RWPE2 (cell line): ENCODE measurements at regions not wholly inside any gene's neighbourhood (a gene's known extent, or its start where the extent isn't known, plus 50 kb on each side); places are given as distances from the start of the nearest gene placed in this dataset.

Experiments
- ATAC-seq: fragments of 200-7000 bp; cut with Tn5 transposase; 3 replicates; pipeline ENCODE4 v1.9.1; 2021; ENCODE audit warnings: low read depth
- DNase-seq: peaks from one replicate; pipeline ENCODE4 v3.0.0-alpha.2; 2020; ENCODE audit warnings: low spot score
- H3K27ac ChIP-seq: fragments of 450-650 bp; 2 replicates; pipeline ENCODE4 v1.5.1; 2017; ENCODE audit warnings: mild to moderate bottlenecking; ENCODE audit not compliant: poor library complexity, severe bottlenecking
- H3K27me3 ChIP-seq: fragments of 250-450 bp; sonication (Bioruptor Pico); 2 replicates; pipeline ENCODE4 v1.5.1; 2021; ENCODE audit warnings: mild to moderate bottlenecking, moderate library complexity; ENCODE audit not compliant: insufficient read depth, poor library complexity, severe bottlenecking
- H3K36me3 ChIP-seq: fragments of 250-450 bp; sonication (Bioruptor Pico); 2 replicates; pipeline ENCODE4 v1.5.1; 2020; ENCODE audit warnings: low read depth, mild to moderate bottlenecking, moderate library complexity
- H3K4me1 ChIP-seq: fragments of 250-450 bp; sonication (Bioruptor Pico); 2 replicates; pipeline ENCODE4 v1.5.1; 2021; ENCODE audit warnings: mild to moderate bottlenecking, moderate library complexity; ENCODE audit not compliant: insufficient read depth, poor library complexity, severe bottlenecking
- H3K4me3 ChIP-seq: fragments of 250-450 bp; sonication (Bioruptor Pico); 2 replicates; pipeline ENCODE4 v1.5.1; 2021; ENCODE audit warnings: mild to moderate bottlenecking, moderate library complexity; ENCODE audit not compliant: severe bottlenecking
- H3K9me3 ChIP-seq: fragments of 250-450 bp; sonication (Bioruptor Pico); 2 replicates; pipeline ENCODE4 v1.5.1; 2021; ENCODE audit warnings: mild to moderate bottlenecking, moderate library complexity; ENCODE audit not compliant: severe bottlenecking
- TF ChIP-seq, protein P1 (sequence below): fragments of 450-650 bp; IDR thresholded peaks from one replicate; pipeline ENCODE4 v1.5.1; 2017; ENCODE audit warnings: mild to moderate bottlenecking, moderate library complexity; ENCODE audit not compliant: poor library complexity, severe bottlenecking

DNA sequence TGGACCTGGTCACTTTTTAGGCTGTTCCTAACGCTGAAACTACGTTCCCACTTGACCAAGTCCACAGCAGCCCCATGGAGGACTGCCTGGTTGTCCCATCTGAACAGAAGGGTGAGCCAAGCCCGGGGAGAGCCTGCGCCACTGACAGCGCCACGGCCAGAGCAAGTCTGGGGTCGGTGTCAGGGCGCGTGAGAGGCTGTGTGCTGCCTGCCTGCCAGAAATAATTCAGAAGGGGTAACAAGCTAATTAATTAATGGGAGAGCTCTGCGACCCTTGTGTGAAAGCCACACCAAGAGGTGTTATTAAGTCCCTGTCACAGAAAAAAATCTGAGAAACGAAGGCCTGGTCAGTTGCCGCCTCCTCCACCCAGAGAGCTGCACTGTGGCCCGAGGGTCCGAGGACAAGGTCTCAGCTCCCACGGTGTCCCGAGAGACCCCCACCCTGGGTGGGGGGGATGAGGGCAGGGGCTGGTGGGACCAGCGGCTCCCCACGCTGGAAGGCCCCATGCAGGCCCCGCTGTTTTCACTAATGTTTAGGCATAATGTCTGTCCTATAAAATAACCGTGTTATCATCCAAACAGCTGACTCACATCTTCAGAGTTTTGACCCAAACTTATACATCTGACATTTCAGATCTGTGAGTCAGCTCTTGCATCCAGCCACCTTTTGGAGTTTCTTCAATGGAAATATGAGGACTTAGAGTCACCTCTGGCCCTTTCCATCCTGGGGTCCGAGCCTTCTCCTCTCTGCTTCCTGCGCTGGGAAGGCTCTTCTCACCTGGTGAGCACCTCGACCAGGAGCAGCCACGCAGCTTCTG, 58.5 kb downstream of the DLL1 start:
- DNase-seq (peak; percentile 27), ATAC-seq (peak; percentile 78)
- H3K27ac ChIP-seq, result peak overlapping the region; percentile 8
- TF ChIP-seq, protein P1, sequence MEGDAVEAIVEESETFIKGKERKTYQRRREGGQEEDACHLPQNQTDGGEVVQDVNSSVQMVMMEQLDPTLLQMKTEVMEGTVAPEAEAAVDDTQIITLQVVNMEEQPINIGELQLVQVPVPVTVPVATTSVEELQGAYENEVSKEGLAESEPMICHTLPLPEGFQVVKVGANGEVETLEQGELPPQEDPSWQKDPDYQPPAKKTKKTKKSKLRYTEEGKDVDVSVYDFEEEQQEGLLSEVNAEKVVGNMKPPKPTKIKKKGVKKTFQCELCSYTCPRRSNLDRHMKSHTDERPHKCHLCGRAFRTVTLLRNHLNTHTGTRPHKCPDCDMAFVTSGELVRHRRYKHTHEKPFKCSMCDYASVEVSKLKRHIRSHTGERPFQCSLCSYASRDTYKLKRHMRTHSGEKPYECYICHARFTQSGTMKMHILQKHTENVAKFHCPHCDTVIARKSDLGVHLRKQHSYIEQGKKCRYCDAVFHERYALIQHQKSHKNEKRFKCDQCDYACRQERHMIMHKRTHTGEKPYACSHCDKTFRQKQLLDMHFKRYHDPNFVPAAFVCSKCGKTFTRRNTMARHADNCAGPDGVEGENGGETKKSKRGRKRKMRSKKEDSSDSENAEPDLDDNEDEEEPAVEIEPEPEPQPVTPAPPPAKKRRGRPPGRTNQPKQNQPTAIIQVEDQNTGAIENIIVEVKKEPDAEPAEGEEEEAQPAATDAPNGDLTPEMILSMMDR, result no peak
- peaks cover 22% of the 10 kb centered on the region for H3K4me1 ChIP-seq
- no peak overlapping the region for H3K4me3 ChIP-seq
- H3K27me3 ChIP-seq, result no peaks in the 10 kb centered on the region
- no peaks in the 10 kb centered on the region for H3K9me3 ChIP-seq
- H3K36me3 ChIP-seq, result no peaks in the 10 kb centered on the region

DNA sequence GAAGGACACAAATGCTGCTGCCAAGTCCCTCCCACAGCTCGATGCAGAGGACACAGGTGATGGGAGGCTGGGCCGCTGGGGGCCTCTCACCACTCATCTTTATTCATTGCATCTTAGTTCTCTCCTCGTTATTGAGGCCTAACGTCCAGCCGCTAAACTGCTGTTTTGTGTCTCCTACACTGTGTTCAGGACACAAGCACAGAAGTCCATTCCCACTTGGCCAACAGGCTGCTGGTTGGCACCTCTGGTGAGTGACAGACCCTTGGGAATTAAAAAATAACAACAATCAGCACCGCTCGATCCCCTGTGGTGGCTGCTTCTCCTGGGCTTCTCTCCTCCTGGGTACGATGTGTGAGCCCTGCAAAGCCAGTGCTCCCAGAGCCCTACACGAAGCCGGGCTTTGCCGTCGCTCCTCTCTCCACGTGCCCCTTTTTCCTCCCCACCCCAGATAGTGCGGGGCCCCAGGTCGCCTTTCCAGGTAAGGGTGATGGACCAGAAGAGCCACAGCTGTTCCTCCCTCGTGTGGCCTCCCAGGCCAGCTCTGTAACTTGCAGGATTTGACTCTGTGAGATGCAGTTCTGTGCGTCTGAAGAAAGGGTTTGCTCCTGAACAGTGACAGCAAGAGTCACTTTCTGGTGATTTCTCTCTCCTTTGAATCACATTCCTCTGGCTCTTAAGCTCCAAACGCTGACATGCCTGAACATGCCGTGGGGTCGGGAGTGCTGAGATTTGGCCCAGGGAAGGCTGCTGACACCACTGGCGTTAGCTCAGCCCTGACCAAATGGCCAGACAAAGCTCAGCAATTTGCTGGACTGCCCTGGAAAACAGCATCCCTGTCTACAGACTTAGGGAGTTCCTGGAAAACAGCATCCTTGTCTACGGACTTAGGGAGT, 59.3 kb downstream of the DLL1 start:
- H3K4me1 ChIP-seq, result peaks cover 26% of the 10 kb centered on the region
- peak; percentile 43 for DNase-seq
- peak; percentile 44 for ATAC-seq
- peak overlapping the region; percentile 8 for H3K27ac ChIP-seq
- TF ChIP-seq, protein P1, result no peak
- no peaks in the 10 kb centered on the region for H3K27me3 ChIP-seq
- no peaks in the 10 kb centered on the region for H3K9me3 ChIP-seq
- H3K36me3 ChIP-seq, result no peaks in the 10 kb centered on the region
- H3K4me3 ChIP-seq, result no peak overlapping the region

DNA sequence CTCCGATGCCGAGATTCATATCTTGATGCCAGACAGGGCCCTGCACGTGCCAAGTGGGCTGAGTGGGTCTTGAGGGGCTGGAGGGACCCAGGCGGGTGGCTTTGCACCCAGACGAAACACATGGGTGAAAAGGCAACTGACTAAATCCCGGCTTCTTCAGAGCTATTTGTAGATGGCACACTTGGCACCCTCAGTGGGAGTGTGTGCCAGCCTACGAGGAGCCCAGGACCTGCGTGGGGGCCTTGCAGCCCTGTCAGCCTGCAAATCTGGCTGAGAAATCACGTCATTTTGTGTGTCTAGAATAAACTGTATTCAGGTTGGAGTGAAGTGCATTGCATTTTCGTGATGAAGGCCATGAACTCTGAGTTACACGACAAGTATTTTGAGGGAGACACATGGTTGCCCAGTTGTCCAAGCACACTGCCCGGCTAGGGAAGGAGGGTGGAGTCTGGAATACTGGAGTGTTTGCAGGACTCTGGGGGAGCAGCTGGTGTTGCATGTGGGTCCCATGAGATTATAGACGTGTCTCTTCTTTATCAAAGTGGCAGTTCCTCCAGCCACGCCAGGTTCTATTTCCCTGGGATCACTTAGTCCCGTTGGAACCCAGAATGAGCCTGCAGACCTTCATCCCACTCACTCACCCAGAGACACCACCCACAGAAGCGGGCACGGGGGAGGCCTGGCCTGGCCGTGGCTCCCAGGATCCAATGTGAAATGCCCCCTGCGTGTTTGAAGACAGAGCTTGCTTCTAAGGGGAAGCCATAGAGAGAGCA, 60.2 kb downstream of the DLL1 start:
- DNase-seq (peak; percentile 35), ATAC-seq (no peak)
- Histone ChIP-seq H3K36me3 (no peaks in the 10 kb centered on the region), H3K9me3 (no peaks in the 10 kb centered on the region), H3K27ac (no peak overlapping the region), H3K4me3 (no peak overlapping the region), H3K27me3 (no peaks in the 10 kb centered on the region), H3K4me1 (peaks cover 32% of the 10 kb centered on the region)
- TF ChIP-seq, protein P1, result no peak

DNA sequence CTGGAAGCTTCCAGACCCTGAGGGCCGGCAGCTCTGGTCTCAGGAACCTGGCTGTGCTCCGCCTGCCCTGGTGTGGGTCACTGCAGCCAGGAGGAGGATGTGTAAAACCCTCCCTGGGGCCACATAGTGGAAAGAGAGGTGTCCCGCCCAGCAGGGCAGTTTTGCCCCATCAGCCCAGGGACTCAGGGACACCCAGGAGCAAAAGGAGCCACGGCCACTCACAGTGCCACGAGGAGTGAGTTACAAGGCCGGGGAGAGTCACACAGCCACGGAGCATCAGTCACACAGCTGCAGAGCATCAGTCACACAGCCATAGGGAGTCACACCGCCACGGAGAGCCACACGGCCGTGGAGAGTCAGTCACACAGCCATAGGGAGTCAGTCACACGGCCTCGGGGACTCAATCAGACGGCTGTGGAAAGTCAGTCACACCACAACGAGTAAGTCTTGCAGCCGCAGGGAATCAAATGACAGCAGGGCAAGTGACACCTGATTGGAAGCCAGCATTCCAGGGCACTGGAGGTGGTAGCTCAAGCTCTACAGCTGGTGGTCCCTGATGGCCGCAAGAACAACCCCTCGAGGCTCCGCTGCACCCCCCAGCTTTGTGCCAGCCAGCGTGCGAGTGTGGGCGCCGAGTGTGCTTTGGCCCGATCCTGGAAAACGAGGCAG, 60.9 kb downstream of the DLL1 start:
- peak; percentile 30 for DNase-seq
- no peak overlapping the region for H3K27ac ChIP-seq
- H3K27me3 ChIP-seq, result no peaks in the 10 kb centered on the region
- H3K4me1 ChIP-seq, result peaks cover 39% of the 10 kb centered on the region
- no peak for ATAC-seq
- TF ChIP-seq, protein P1, result no peak
- H3K9me3 ChIP-seq, result no peaks in the 10 kb centered on the region
- H3K4me3 ChIP-seq, result no peak overlapping the region
- no peaks in the 10 kb centered on the region for H3K36me3 ChIP-seq
